Spleen (tissue), 11 donors: ENCODE measurements at regions not wholly inside any gene's neighbourhood (a gene's known extent, or its start where the extent isn't known, plus 50 kb on each side); places are given as distances from the start of the nearest gene placed in this dataset.

Source experiments
- DNase-seq: peaks from one replicate; pipeline ENCODE4 v3.0.0-alpha.2; 2020
- H3K27ac ChIP-seq, 8 donors: fragments of 200-600 bp; sonication (generic) in 7 of 8; 1 replicate in 4 of 8; 2 replicates in 4 of 8; pipeline versions ENCODE4 v1.5.0 to v1.8.0; 2016 to 2021; ENCODE audit warnings: inconsistent platforms in 4 of 8, mild to moderate bottlenecking in 4 of 8, moderate library complexity in 1 of 8
- H3K27me3 ChIP-seq, 7 donors: fragments of 200-600 bp; sonication (generic) in 6 of 7; replicated peaks in 1 of 7; 1 replicate in 4 of 7; 2 replicates in 3 of 7; pipeline versions ENCODE4 v1.5.0 to v1.8.0; 2016 to 2021; ENCODE audit warnings: inconsistent platforms in 3 of 7, mild to moderate bottlenecking in 1 of 7
- H3K36me3 ChIP-seq, 6 donors: fragments of 200-600 bp; sonication (generic) in 5 of 6; 1 replicate in 4 of 6; 2 replicates in 2 of 6; pipeline versions ENCODE4 v1.5.0 to v1.8.0; 2016 to 2021; ENCODE audit warnings: inconsistent platforms in 2 of 6
- H3K4me1 ChIP-seq, 6 donors: fragments of 200-600 bp; sonication (generic) in 5 of 6; 1 replicate in 3 of 6; 2 replicates in 3 of 6; pipeline versions ENCODE4 v1.5.0 to v1.8.0; 2016 to 2021; ENCODE audit warnings: inconsistent platforms in 3 of 6
- H3K4me3 ChIP-seq, 8 donors: fragments of 200-600 bp; sonication (generic) in 7 of 8; 1 replicate in 4 of 8; 2 replicates in 4 of 8; pipeline versions ENCODE4 v1.5.0 to v1.8.0; 2016 to 2021; ENCODE audit warnings: inconsistent platforms in 4 of 8, mild to moderate bottlenecking in 4 of 8, moderate library complexity in 2 of 8
- H3K9me3 ChIP-seq, 8 donors: fragments of 200-600 bp; sonication (generic) in 7 of 8; 1 replicate in 4 of 8; 2 replicates in 4 of 8; pipeline versions ENCODE4 v1.5.0 to v1.8.0; 2016 to 2021; ENCODE audit warnings: inconsistent platforms in 4 of 8
- CTCF ChIP-seq, 11 experiments: fragments of 200-600 bp in 7 of 11; fragments of 450-650 bp in 4 of 11; sonication (generic) in 4 of 11; IDR thresholded peaks in 8 of 11; conservative IDR thresholded peaks in 3 of 11; 1 replicate in 7 of 11; 2 replicates in 4 of 11; pipeline versions ENCODE4 v1.4.0 to v1.8.0; 2016 to 2021; ENCODE audit warnings: antibody characterized with exemption in 11 of 11, inconsistent platforms in 4 of 11, mild to moderate bottlenecking in 1 of 11
- POLR2A ChIP-seq, 3 donors: fragments of 450-650 bp; IDR thresholded peaks; one replicate each; pipeline ENCODE4 v1.5.1; 2017; ENCODE audit warnings: antibody characterized with exemption in 3 of 3, mild to moderate bottlenecking in 1 of 3
- POLR2AphosphoS5 ChIP-seq, 3 donors: sonication (generic); formaldehyde crosslinking; IDR thresholded peaks; one replicate each; pipeline ENCODE4 v1.5.1; 2017; ENCODE audit warnings: antibody characterized with exemption in 3 of 3
- WGBS, 5 donors: extraction: QIAGEN DNeasy Blood & Tissue Kit in 3 of 5; methylation state at CpG; one replicate each; pipeline versions ENCODE4 v1.1.5 to v1.1.7; 2013 to 2018; 5-methylcytosine and 5-hydroxymethylcytosine counted together
- intact Hi-C: fragments of 100-400 bp; cut with DNase I; formaldehyde crosslinking; loops from one replicate; pipeline ENCODE4 v1.15.0; 2023; ENCODE audit warnings: low total_unique reads
- donor health status: healthy with polysubstance abuse.
- donor health status: DM: no; HTN: no; CAD: no; lungs with moderate emphysema.
- donor health status: DM: no; HTN: no; CAD: no.
- donor health status: Bipolar disorder and iron deficiency.
- donor health status: healthy.
- donor health status: DM: no; HTN: no; CAD: no.
- donor health status: DM: yes; HTN: yes; CAD: no.

GRCh38 chr16:85398688-85399582 is 214.2 kb upstream of the GSE1 start:
- no peak overlapping the region for H3K27ac ChIP-seq
- H3K36me3 ChIP-seq = no peaks in the 10 kb centered on the region
- peaks cover 0 to 3% (median 0%) of the 10 kb centered on the region in 7 donors for H3K27me3 ChIP-seq
- DNase-seq = peak; percentile 33
- 80 to 89% (median 86%) methylated on average over 21 to 22 of the region's 22 CpGs for WGBS, 5 donors
- H3K4me3 ChIP-seq = no peak overlapping the region
- H3K9me3 ChIP-seq = peaks cover 0 to 3% (median 0%) of the 10 kb centered on the region in 8 donors
- peaks cover 10 to 56% (median 35%) of the 10 kb centered on the region in 6 donors for H3K4me1 ChIP-seq
- intact Hi-C loops = no loop called here
- TF ChIP-seq POLR2AphosphoS5 (IDR thresholded peaks at IDR 0.05) (no peak), CTCF (IDR thresholded peaks at IDR 0.05 in 8 of 11, conservative IDR thresholded peaks at IDR 0.05 in 3 of 11) (no peak), POLR2A (IDR thresholded peaks at IDR 0.05) (no peak)

- DNase-seq = peak; percentile 65
- H3K36me3 ChIP-seq = no peaks in the 10 kb centered on the region
- TF ChIP-seq POLR2AphosphoS5 (IDR thresholded peaks at IDR 0.05) = no peak
- no peak for TF ChIP-seq POLR2A (IDR thresholded peaks at IDR 0.05)
- TF ChIP-seq CTCF (IDR thresholded peaks at IDR 0.05 in 8 of 11, conservative IDR thresholded peaks at IDR 0.05 in 3 of 11) = no peak
- no peak overlapping the region for H3K27ac ChIP-seq
- peaks cover 0 to 3% (median 0%) of the 10 kb centered on the region in 8 donors for H3K9me3 ChIP-seq
- WGBS, 5 donors = 78 to 87% (median 84%) methylated on average over 22 to 23 of the region's 23 CpGs
- peaks cover 0 to 3% (median 0%) of the 10 kb centered on the region in 7 donors for H3K27me3 ChIP-seq
- no peak overlapping the region for H3K4me3 ChIP-seq
- intact Hi-C loops = no loop called here
- peaks cover 10 to 48% (median 30%) of the 10 kb centered on the region in 6 donors for H3K4me1 ChIP-seq
Measured at GRCh38 chr16:85399583-85400284, 213.4 kb upstream of the GSE1 start.

GRCh38 chr16:85400305-85401205 is 212.6 kb upstream of the GSE1 start:
- intact Hi-C loops = no loop called here
- 92 to 95% (median 93%) methylated on average over 25 of the region's 25 CpGs for WGBS, 5 donors
- Histone ChIP-seq H3K4me3 (no peak overlapping the region), H3K4me1 (peaks cover 8 to 40% (median 24%) of the 10 kb centered on the region in 6 donors), H3K36me3 (no peaks in the 10 kb centered on the region), H3K27ac (no peak overlapping the region), H3K9me3 (peaks cover 0 to 3% (median 0%) of the 10 kb centered on the region in 8 donors), H3K27me3 (peaks cover 0 to 3% (median 0%) of the 10 kb centered on the region in 7 donors)
- DNase-seq = peak; percentile 23
- no peak for TF ChIP-seq CTCF (IDR thresholded peaks at IDR 0.05 in 8 of 11, conservative IDR thresholded peaks at IDR 0.05 in 3 of 11)
- TF ChIP-seq POLR2A (IDR thresholded peaks at IDR 0.05) = no peak
- TF ChIP-seq POLR2AphosphoS5 (IDR thresholded peaks at IDR 0.05) = no peak
